Right atrium auricular region (tissue), 2 donors: ENCODE measurements at regions not wholly inside any gene's neighbourhood (a gene's known extent, or its start where the extent isn't known, plus 50 kb on each side); places are given as distances from the start of the nearest gene placed in this dataset.

Experiments used
- DNase-seq: peaks from one replicate; pipeline ENCODE4 v3.0.0-alpha.2; 2019; ENCODE audit warnings: low spot score
- H3K27ac ChIP-seq, 2 donors: fragments of 200-600 bp; sonication (generic); 1 replicate in 1 of 2; 2 replicates in 1 of 2; pipeline ENCODE4 v1.5.1; 2016 to 2019
- H3K27me3 ChIP-seq, 2 donors: fragments of 200-600 bp; sonication (generic); one replicate each; pipeline versions ENCODE4 v1.5.1 to v1.6.0; 2017 to 2019
- H3K36me3 ChIP-seq: fragments of 200-600 bp; sonication (generic); one replicate; pipeline ENCODE4 v1.5.1; 2016
- H3K4me1 ChIP-seq, 2 donors: fragments of 200-600 bp; sonication (generic); one replicate each; pipeline versions ENCODE4 v1.5.1 to v1.6.0; 2017 to 2019
- H3K4me3 ChIP-seq, 2 donors: fragments of 200-600 bp; sonication (generic); 1 replicate in 1 of 2; 2 replicates in 1 of 2; pipeline ENCODE4 v1.5.1; 2017 to 2019; ENCODE audit warnings: mild to moderate bottlenecking in 1 of 2, moderate library complexity in 1 of 2
- H3K9me3 ChIP-seq, 2 donors: fragments of 200-600 bp; sonication (generic); one replicate each; pipeline ENCODE4 v1.5.1; 2019
- TF ChIP-seq, protein P1 (sequence below), 2 donors: fragments of 200-600 bp; sonication (generic); IDR thresholded peaks; one replicate each; pipeline ENCODE4 v1.5.1; 2019; ENCODE audit warnings: antibody characterized with exemption in 2 of 2

DNA sequence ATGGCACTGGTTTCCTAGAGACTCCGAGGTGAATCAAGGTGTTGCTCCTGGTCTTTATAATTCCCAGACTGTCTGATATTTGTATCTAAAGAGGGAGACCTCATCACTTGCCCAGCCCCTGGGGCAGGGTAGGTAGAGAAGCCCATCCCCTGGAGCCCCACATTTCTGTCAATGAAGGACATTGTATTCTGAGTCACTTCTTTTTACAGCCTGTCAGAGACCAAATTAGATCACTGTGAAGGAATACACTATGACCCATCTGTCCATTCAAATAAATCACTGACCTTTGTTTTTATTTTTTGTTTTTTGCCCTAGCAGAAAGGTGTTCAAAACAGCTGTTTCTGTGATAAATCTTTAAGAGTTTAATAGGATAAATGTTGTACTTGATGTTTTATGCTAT, 67.9 kb upstream of the ANO6 start:
- no peaks in the 10 kb centered on the region for H3K4me1 ChIP-seq
- no peaks in the 10 kb centered on the region for H3K36me3 ChIP-seq
- H3K27me3 ChIP-seq = no peaks in the 10 kb centered on the region
- DNase-seq = no peak
- no peak overlapping the region for H3K27ac ChIP-seq
- no peaks in the 10 kb centered on the region for H3K9me3 ChIP-seq
- TF ChIP-seq, protein P1, sequence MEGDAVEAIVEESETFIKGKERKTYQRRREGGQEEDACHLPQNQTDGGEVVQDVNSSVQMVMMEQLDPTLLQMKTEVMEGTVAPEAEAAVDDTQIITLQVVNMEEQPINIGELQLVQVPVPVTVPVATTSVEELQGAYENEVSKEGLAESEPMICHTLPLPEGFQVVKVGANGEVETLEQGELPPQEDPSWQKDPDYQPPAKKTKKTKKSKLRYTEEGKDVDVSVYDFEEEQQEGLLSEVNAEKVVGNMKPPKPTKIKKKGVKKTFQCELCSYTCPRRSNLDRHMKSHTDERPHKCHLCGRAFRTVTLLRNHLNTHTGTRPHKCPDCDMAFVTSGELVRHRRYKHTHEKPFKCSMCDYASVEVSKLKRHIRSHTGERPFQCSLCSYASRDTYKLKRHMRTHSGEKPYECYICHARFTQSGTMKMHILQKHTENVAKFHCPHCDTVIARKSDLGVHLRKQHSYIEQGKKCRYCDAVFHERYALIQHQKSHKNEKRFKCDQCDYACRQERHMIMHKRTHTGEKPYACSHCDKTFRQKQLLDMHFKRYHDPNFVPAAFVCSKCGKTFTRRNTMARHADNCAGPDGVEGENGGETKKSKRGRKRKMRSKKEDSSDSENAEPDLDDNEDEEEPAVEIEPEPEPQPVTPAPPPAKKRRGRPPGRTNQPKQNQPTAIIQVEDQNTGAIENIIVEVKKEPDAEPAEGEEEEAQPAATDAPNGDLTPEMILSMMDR (IDR thresholded peaks at IDR 0.05) = no peak
- H3K4me3 ChIP-seq = no peak overlapping the region

DNA sequence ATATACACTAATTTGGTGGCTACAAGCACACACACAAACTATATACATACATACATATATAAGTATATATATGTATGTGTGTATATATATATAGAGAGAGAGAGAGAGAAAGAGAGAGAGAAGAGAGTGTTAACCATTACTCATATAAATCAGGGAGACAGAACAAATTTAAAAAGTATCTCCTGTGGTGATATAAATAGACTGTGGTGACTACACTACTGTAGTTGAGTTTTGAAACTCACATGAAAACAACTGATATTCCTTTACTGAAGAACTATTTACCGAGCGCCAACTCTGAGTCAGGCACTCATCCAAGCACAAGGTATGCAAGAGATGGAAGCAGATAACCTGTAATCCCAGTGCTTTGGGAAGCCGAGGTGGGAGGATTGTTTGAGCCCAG, 67.3 kb upstream of the ANO6 start:
- Histone ChIP-seq H3K27ac (no peak overlapping the region), H3K27me3 (no peaks in the 10 kb centered on the region), H3K4me1 (no peaks in the 10 kb centered on the region), H3K36me3 (no peaks in the 10 kb centered on the region), H3K4me3 (no peak overlapping the region), H3K9me3 (no peaks in the 10 kb centered on the region)
- no peak for DNase-seq
- TF ChIP-seq, protein P1 (IDR thresholded peaks at IDR 0.05) = no peak

DNA sequence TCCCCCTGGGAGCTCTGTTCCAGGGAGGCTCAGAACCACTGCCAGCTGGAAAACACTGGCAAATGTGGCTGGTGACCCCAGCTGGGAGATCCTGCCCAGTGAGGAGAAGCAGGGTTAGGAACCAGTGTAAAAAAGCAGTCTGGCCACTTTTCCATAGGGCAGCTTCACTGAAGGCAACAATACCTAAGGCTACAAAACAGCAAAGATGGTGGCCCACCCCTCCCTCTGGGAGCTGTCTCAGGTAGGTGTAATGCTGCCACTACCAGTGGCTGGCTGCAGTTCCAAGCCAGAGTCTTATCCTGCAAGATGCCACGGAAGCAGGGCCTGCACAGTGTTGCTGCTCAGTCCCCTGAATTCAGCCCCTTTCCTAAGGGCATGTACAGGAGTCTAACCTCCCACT, 50.6 kb upstream of the ANO6 start:
- no peaks in the 10 kb centered on the region for H3K27me3 ChIP-seq
- TF ChIP-seq, protein P1 (IDR thresholded peaks at IDR 0.05) = no peak
- no peak overlapping the region for H3K27ac ChIP-seq

DNA sequence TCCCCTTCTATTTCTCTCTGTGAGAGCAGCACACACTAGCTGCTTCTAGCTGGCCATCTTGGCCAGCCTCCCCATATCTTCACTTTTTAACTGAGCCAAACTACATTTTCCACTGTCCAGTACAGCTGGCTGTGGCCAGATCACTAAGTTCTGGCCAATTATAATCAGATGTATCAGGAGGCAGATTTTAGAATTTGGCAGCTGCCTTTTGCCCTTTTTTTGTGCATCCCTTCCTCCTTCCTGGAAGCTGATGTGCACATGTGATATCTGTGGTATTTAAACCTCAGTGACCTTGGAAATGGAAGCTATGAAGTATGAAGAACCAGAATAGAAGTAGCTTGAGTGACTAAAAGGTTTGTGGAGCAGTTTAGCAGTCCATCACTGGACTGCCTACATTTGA, 49.8 kb upstream of the ANO6 start:
- no peak overlapping the region for H3K4me3 ChIP-seq
- DNase-seq = no peak
- TF ChIP-seq, protein P1 (IDR thresholded peaks at IDR 0.05) = no peak
- H3K36me3 ChIP-seq = no peaks in the 10 kb centered on the region
- H3K27me3 ChIP-seq = no peaks in the 10 kb centered on the region
- H3K9me3 ChIP-seq = no peaks in the 10 kb centered on the region
- no peak overlapping the region for H3K27ac ChIP-seq
- H3K4me1 ChIP-seq = peaks cover 0 to 8% of the 10 kb centered on the region in 2 donors

More for the DNA sequence above, 50.6 kb upstream of the ANO6 start:
- H3K9me3 ChIP-seq = no peaks in the 10 kb centered on the region
- H3K36me3 ChIP-seq = no peaks in the 10 kb centered on the region
- no peak overlapping the region for H3K4me3 ChIP-seq
- no peak for DNase-seq
- H3K4me1 ChIP-seq = peaks cover 0 to 8% of the 10 kb centered on the region in 2 donors
